ENCODE measurements at regions not wholly inside any gene's neighbourhood (a gene's known extent, or its start where the extent isn't known, plus 50 kb on each side); places are given as distances from the start of the nearest gene placed in this dataset.

DNA sequence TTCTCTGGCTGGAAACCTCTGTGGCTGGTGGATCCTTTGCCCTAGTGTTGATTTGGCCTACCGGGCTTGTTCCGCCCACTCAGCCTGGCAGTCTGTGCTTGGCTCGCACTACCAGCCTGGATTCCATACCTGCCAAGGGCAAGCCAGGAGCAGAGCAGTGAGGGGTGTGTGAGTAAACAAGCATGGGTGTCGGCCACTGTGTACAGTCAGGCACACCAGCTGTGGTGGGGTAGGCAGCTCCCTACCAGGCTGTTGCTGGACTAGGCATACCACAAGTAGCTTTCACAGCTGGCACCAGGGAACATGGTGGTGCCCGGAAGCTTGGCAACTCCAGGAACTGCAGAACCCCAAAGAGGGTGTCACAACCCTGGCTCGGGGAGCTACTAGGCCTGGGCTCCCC, 942.9 kb upstream of the LRRN3 start (continued):
- TF ChIP-seq NRF1 (conservative IDR thresholded peaks at IDR 0.05; ENCODE audit: low read depth, low read length), result no peak

DNA sequence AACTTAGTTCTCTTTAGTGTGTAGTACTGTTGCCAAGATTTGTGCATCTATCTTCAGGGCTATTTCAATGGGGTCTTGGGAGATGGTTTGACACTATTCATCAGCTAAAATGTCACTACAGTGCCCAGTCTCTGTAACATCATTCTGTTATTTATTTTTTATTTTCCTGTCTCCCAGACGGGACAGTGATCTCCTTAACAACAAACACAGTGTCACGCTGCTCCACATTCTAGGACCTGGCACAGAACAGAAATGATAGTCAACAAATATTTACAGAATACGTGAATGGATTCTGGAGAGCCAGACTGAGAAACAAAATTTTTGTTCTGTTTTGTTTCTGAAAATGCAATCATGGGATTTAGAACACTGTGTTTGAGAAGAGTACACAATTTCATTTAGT, 937.7 kb upstream of the LRRN3 start:
- BruUV-seq (replicated peaks), result no TSS peak
- Histone ChIP-seq H3K27me3 (replicated peaks in 1 of 2; ENCODE audit: control insufficient read depth in 2 of 2, insufficient read depth in 2 of 2, low read length in 1 of 2) (no peaks in the 10 kb centered on the region), H3K36me3 (ENCODE audit: control insufficient read depth in 2 of 2, insufficient read depth in 2 of 2, low read length in 1 of 2) (no peaks in the 10 kb centered on the region), H3K4me1 (ENCODE audit: control insufficient read depth, insufficient read depth, low read length) (no peaks in the 10 kb centered on the region), H3K4me3 (no peak overlapping the region), H3K9me3 (replicated peaks; ENCODE audit: control insufficient read depth, insufficient read depth, low read length) (no peaks in the 10 kb centered on the region), H3K4me2 (ENCODE audit: control insufficient read depth, insufficient read depth) (no peak overlapping the region), H3K9ac (ENCODE audit: control insufficient read depth, insufficient read depth, low read length) (no peak overlapping the region), H3K27ac (ENCODE audit: control insufficient read depth, insufficient read depth) (no peak overlapping the region), H4K20me1 (ENCODE audit: control insufficient read depth, insufficient read depth) (no peaks in the 10 kb centered on the region), H3K79me2 (ENCODE audit: control insufficient read depth, insufficient read depth, low read length) (no peaks in the 10 kb centered on the region), H2AFZ (ENCODE audit: control insufficient read depth, low read depth, low read length) (no peak overlapping the region)
- ChIA-PET RAD21 (ENCODE audit: unreplicated experiment) (no interaction called here), POLR2A (no interaction called here), CTCF (no interaction called here), SMC1A (ENCODE audit: uncharacterized antibody, unreplicated experiment) (no interaction called here)
- intact Hi-C loops (cut with micrococcal nuclease; ENCODE audit: unreplicated experiment) (no loop called here), in situ Hi-C loops (cut with MboI) (no loop called here)
- DNase-seq (ENCODE audit: low read depth, low spot score) (no peak), ATAC-seq (no peak), FAIRE-seq (no peak)
- 9% methylated on average over 3 of the region's 3 CpGs for WGBS (ENCODE audit: insufficient coverage, insufficient replicate concordance, low lambda C conversion rate, missing lambda C conversion rate)
- no peak for TF ChIP-seq RBBP5 (conservative IDR thresholded peaks at IDR 0.05)
- no peak for TF ChIP-seq SUZ12 (IDR thresholded peaks at IDR 0.05; ENCODE audit: unreplicated experiment)
- TF ChIP-seq NBN (IDR thresholded peaks at IDR 0.05), result no peak
- TF ChIP-seq KAT2A (conservative IDR thresholded peaks at IDR 0.05; ENCODE audit: control insufficient read depth, low read depth, low read length), result no peak
- no peak for TF ChIP-seq SMAD1 (IDR thresholded peaks at IDR 0.05; ENCODE audit: low read depth, partially characterized antibody)
- TF ChIP-seq CHD1 (IDR thresholded peaks at IDR 0.05; ENCODE audit: low read depth, low read length), result no peak
- TF ChIP-seq, protein P1, sequence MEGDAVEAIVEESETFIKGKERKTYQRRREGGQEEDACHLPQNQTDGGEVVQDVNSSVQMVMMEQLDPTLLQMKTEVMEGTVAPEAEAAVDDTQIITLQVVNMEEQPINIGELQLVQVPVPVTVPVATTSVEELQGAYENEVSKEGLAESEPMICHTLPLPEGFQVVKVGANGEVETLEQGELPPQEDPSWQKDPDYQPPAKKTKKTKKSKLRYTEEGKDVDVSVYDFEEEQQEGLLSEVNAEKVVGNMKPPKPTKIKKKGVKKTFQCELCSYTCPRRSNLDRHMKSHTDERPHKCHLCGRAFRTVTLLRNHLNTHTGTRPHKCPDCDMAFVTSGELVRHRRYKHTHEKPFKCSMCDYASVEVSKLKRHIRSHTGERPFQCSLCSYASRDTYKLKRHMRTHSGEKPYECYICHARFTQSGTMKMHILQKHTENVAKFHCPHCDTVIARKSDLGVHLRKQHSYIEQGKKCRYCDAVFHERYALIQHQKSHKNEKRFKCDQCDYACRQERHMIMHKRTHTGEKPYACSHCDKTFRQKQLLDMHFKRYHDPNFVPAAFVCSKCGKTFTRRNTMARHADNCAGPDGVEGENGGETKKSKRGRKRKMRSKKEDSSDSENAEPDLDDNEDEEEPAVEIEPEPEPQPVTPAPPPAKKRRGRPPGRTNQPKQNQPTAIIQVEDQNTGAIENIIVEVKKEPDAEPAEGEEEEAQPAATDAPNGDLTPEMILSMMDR (IDR thresholded peaks at IDR 0.05 in 2 of 3, conservative IDR thresholded peaks at IDR 0.05 in 1 of 3; ENCODE audit: control insufficient read depth in 2 of 3, extremely low read depth in 1 of 3, insufficient read depth in 1 of 3, low read depth in 3 of 3, low read length in 3 of 3), result no peak
- TF ChIP-seq ASH2L (IDR thresholded peaks at IDR 0.05; ENCODE audit: borderline replicate concordance, low read depth), result no peak
- no peak for TF ChIP-seq FOXK2 (IDR thresholded peaks at IDR 0.05)
